Fibroblast of the aortic adventitia (primary cell): ENCODE measurements at regions not wholly inside any gene's neighbourhood (a gene's known extent, or its start where the extent isn't known, plus 50 kb on each side); places are given as distances from the start of the nearest gene placed in this dataset.
"Not testable (repeated sequence)": the region's sequence is repeated elsewhere in the genome, so short reads cannot be mapped to it uniquely, and the experiment has no call there.

Experiments
- DNase-seq: peaks from one replicate; pipeline ENCODE4 v3.0.0-alpha.2; 2010; ENCODE audit warnings: low read depth
- H3K4me3 ChIP-seq: 2 replicates; pipeline ENCODE4 v1.5.1; 2011; ENCODE audit warnings: low read depth, mild to moderate bottlenecking, control low read depth, low read length, moderate library complexity
- TF ChIP-seq, protein P1 (sequence below): IDR thresholded peaks from 2 replicates; pipeline ENCODE4 v1.5.1; 2011; ENCODE audit warnings: mild to moderate bottlenecking, low read length, control low read depth, inconsistent platforms; ENCODE audit not compliant: insufficient read depth

DNA sequence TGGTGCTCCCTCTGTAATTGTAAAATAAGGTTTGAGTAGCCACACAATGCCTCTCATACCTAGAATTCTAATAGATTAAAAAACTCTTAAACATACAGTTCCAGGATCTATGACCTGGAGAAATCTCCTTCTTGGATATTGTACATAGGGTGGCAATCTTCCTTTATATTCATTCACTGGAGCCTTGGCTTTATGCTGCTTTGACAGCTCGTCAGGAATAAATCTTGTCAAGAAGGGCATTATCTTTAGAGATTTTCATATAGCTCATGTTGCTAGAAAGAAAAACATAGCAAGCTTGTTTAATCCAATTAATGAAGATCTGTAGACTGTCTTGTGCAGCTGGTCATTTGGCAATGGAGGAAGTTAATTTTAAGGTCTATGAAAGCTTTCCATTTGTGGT is 131.1 kb downstream of the PYDC2 start:
- TF ChIP-seq, protein P1, sequence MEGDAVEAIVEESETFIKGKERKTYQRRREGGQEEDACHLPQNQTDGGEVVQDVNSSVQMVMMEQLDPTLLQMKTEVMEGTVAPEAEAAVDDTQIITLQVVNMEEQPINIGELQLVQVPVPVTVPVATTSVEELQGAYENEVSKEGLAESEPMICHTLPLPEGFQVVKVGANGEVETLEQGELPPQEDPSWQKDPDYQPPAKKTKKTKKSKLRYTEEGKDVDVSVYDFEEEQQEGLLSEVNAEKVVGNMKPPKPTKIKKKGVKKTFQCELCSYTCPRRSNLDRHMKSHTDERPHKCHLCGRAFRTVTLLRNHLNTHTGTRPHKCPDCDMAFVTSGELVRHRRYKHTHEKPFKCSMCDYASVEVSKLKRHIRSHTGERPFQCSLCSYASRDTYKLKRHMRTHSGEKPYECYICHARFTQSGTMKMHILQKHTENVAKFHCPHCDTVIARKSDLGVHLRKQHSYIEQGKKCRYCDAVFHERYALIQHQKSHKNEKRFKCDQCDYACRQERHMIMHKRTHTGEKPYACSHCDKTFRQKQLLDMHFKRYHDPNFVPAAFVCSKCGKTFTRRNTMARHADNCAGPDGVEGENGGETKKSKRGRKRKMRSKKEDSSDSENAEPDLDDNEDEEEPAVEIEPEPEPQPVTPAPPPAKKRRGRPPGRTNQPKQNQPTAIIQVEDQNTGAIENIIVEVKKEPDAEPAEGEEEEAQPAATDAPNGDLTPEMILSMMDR: no peak
- H3K4me3 ChIP-seq: no peak overlapping the region
- no peak for DNase-seq

DNA sequence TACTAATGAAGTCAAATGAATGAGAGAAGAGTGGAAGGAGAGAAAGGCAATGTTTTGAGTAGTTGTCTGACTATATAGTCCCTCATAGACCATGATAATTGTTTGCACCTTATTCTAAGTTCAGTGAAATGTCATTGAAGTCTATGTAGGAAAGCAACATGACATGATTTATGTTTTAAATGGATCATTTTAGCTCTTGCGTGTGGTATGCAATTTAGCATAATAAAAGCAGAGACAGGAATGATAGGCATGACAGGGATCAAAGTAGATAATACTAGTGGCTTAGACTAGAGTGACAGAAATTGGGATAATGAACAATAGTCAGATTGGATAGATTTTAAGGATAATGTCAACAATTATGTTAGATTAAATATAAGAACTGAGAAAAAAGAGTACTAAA is 132.5 kb downstream of the PYDC2 start:
- TF ChIP-seq, protein P1: no peak
- no peak overlapping the region for H3K4me3 ChIP-seq
- no peak for DNase-seq

DNA sequence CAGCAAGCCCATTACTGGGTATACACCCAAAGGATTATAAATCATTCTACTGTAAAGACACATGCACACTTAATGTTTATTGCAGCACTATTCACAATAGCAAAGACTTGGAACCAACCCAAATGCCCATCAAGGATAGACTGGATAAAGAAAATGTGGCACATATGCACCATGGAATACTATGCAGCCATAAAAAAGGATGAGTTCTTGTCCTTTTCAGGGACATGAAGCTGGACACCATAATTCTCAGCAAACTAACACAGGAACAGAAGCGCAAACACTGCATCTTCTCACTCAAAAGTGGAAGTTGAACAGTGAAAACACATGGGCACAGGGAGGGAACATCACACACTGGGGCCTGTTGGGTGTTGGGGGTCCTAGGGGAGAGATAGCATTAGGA is 154.5 kb downstream of the PYDC2 start:
- not testable (repeated sequence) for DNase-seq, H3K4me3 ChIP-seq

DNA sequence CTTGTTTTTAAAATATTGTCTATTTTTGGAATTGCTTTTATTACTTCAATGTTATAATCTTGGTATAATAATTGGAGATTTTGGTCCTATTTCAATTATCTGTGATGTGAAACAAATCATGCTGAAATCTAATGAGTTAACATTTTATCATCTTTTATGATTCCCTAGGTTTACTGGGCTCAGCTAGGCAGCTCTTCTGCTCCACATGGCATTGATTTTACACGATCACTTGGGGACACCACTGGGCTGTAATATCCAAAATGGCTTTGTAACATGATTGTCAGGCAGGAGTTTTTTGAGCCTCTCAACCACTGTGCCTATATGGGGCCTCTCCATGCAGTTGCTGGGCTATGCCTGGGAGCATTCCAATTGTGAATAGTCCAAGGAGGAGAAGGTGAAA is 163.3 kb downstream of the PYDC2 start:
- no peak for DNase-seq
- TF ChIP-seq, protein P1: no peak
- no peak overlapping the region for H3K4me3 ChIP-seq

DNA sequence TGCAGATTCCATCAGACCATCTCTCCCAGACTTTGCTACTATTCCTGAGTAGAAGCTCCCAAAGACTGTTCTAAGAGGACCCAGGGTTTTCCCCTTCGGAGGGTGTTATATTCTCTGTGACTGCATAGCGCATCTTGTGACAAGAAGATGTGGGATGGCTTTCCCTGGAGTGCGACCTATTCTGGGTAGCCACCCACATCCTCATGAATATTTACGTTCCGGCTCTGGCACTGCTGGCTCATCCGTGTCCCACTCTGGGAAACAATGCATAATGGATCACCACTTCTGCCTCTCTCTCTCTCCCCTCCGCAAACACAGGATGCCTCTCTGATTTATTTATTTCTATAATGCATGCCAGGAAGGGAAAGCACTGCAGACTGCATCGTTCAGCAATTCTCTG is 166.1 kb downstream of the PYDC2 start:
- TF ChIP-seq, protein P1: no peak
- no peak overlapping the region for H3K4me3 ChIP-seq
- DNase-seq: no peak

DNA sequence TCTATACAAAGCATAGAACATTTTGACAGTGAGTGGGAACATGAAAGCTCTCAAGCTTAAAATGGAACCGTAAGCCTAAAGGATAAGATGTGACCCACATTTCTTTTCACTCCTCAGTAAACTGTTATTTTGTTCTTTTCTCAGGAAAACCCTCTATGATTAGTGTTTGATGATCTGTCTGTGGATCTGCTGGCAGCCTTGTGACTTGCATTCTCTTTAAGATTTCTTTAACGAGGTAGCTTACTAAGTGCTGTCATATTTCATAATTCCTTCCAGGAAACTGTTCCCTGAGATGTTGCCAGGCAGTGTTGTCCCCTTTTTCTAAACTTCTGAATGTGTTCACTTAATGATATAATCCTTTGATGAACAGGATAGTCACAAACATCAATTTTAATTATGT is 167.6 kb downstream of the PYDC2 start:
- DNase-seq: no peak
- TF ChIP-seq, protein P1: no peak
- no peak overlapping the region for H3K4me3 ChIP-seq

DNA sequence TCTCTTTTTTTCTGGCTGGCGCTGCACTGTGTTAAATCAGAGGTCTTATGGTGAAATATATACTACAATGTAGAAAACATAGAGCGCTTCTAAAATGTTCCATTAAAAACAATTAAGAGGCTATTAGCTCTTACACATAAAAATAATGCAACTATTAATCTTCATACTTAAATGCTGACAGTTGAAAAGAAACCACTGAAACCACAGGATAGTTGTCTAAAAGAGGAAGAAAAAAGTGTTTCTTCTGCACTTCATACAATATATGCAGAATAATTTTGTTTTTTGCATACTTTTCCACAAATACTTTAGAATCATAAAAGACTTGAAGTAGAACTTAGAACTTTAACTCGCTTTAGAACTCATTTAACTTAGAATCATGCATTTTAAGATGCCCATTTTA is 170.5 kb downstream of the PYDC2 start:
- no peak overlapping the region for H3K4me3 ChIP-seq
- TF ChIP-seq, protein P1: no peak
- no peak for DNase-seq
